GM19238 (cell line): ENCODE measurements at regions not wholly inside any gene's neighbourhood (a gene's known extent, or its start where the extent isn't known, plus 50 kb on each side); places are given as distances from the start of the nearest gene placed in this dataset.
"Not testable (repeated sequence)": the region's sequence is repeated elsewhere in the genome, so short reads cannot be mapped to it uniquely, and the experiment has no call there.

Experiments used
- DNase-seq: peaks from one replicate; pipeline ENCODE4 v3.0.0; 2011; ENCODE audit warnings: low spot score; ENCODE audit not compliant: insufficient read length

DNA sequence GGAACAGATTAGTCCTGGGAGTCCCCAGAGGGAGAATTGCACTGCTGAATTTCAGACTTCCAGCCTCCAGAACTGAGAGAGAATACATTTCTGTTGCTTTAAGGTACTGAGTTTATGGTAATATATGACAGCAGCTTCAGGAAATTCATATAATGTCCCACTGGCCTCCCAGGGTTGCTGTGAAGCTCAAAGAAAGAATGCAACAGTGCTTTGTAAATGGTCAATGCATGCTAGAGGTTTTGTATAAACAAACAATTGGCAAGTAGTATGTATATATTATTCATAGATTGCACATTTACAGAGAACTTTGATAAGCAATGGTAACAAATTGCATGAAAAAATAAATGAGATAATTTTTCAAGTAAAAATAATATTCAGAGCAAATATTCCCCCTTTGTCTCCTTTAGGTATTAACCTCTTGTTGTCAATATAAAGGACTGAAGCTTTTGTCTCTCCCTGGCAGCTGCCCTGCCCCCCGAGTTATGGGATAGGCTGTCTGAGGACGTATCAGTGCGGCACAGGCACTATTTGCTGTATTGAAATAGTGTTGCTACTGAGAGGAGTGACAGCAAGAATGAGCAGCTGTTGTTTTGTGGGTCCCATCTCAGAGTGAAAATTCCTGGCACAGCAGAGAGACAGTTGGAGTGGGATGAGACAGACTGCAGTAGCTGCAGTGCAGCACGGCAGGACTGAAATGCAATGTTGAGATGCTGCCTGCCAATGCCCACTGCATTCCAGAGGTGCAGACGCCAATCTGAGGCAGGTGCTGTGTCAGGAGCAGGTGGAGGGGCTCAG, 194.2 kb upstream of the GLRA1 start:
- no peak for DNase-seq

GRCh38 chr5:152116934-152117333, 192.3 kb upstream of the GLRA1 start:
- no peak for DNase-seq

DNA sequence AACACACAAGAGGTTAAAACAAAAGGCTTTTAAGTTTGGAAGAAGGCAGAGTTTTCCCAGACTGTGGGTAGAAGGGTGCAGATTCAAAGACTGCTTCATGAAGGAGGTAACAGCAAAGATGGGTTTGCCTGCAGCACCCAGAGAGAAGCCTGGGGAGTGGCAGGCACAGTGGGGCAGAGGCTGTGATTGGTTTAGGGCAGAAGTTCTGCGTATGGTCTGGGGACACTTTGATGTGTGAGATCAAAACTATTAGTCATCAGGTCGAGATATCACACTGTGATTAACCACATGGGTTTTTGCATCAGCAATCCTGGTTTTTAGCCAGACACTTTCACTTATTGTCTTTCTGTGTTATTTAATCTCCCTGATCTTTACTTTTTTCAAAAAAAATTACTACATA, 188.8 kb upstream of the GLRA1 start:
- no peak for DNase-seq

DNA sequence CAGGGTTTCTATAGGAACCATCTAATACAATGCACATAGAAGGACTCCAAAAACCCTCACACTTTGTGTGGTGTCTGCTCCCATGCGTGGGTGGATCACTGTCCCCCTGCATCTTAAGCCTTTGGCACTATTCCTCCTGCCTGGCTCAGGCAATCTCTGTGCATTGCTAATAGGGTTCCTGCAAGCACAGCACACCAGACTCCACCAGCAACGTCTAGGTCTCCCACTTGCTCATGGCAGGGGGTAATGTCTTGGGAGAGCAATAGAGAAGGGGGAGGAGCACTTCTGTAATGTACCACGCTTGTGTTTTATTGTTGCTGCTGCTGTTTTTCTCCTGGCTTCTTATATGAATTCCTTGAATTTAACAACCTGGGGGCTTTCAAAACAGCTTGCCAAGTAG, 182.6 kb upstream of the GLRA1 start:
- DNase-seq, result no peak

- no peak for DNase-seq
Measured at GRCh38 chr5:152106571-152106970, 181.9 kb upstream of the GLRA1 start.

DNA sequence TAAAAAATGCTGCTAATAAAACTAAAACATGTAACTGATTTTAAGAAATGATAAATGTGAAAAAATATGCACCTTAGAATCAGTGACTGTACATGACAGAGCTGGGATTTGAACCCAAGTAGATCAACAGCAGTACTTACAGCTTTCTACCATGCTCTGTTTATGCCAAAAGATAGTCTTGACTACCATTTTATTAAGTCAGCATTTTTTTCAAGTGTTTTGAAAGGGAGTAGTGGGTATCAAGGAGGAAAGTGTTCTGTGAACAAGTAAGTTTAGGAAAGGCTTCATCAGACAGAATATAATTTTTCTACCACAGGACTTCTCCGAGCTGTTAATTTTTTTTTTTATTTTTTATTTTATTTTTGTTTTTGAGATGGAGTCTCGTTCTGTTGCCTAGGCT, 180.4 kb upstream of the GLRA1 start:
- DNase-seq, result no peak

DNA sequence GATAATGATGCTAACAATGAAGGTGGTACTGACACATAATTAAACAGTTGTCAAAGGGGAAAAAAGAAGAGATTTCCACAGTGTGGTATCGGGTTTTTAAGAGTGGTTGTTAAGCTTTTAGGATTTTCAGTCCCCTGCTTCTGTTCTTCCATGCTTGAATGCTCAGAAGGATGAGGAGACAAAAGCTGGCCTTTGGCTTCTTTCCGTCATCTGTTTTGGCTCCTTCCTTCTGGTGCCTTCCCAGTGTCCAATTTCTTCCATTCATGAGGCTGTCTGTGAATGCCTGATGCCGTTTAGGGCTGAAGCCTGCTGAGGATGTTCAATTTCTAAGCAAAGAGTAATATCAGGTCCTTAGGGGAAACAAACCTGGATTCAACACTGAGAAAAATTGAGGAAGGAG, 179.6 kb upstream of the GLRA1 start:
- DNase-seq, result no peak

GRCh38 chr5:152102908-152103307, 178.3 kb upstream of the GLRA1 start:
- not testable (repeated sequence) for DNase-seq

DNA sequence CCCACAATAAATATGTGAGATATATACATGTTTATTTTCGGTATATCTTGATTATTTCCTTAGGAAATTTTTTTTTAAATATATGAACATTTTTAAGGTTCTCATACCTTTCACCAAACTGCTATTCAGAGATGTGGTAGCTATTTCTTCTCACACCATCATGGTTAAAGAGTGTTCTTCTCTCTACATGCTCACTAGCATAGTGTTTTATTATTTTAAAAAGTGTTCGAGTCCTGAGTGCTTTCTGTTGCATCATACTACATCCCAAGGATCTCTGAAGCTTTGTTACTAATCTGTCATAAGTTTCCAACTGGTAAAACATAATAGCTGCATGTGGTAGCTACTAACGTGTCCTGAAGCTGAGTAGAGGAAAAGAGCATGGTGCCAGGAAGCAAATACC, 177.4 kb upstream of the GLRA1 start:
- DNase-seq, result no peak

GRCh38 chr5:152100462-152100861, 175.8 kb upstream of the GLRA1 start:
- no peak for DNase-seq

DNA sequence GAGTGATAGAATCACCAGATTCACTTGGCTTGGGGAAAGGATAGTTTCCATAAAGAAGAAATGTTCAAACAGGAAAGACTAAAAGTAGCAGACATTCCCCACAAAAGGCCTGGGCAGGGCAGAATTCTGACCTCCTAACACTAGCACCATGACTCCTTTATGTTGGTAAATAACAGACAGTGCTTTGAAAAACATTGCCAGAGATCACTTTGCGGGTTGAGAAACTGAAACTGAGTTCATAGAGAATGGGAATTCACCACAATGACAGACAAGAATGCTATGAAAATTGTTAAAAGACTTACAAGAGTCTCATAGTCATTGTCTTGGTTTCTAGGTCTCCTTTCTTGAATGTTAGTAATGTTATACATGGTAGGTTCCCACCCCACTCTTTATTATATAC, 172.5 kb upstream of the GLRA1 start:
- no peak for DNase-seq

GRCh38 chr5:152094716-152095115, 170.1 kb upstream of the GLRA1 start:
- no peak for DNase-seq

- no peak for DNase-seq
Measured at GRCh38 chr5:152094060-152094459, 169.4 kb upstream of the GLRA1 start.

- no peak for DNase-seq
Measured at GRCh38 chr5:152092580-152092979, 167.9 kb upstream of the GLRA1 start.

- no peak for DNase-seq
Measured at GRCh38 chr5:152089644-152090043, 165.0 kb upstream of the GLRA1 start.

DNA sequence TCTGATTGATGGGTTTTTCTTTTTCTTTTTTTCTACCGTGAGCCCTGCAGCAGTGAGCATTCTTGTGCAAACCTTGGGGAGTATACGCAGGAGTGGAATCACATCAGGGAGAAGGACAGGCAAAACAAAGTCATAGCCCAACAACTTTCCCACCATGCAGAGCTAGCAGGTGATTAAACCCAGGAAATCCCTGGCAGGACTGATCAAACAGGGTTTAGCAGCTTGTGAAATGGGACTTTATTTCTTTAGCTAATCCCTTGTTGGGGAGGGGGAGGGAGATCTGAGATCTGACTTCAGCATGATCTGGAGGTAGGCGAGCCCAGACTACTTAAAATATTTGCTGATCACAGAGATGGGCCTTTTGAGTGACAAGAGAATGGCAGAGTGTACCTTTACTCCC, 162.0 kb upstream of the GLRA1 start:
- DNase-seq, result no peak

GRCh38 chr5:152084476-152084875, 159.8 kb upstream of the GLRA1 start:
- no peak for DNase-seq

- DNase-seq, result no peak
Measured at GRCh38 chr5:152083231-152083630, 158.6 kb upstream of the GLRA1 start.

DNA sequence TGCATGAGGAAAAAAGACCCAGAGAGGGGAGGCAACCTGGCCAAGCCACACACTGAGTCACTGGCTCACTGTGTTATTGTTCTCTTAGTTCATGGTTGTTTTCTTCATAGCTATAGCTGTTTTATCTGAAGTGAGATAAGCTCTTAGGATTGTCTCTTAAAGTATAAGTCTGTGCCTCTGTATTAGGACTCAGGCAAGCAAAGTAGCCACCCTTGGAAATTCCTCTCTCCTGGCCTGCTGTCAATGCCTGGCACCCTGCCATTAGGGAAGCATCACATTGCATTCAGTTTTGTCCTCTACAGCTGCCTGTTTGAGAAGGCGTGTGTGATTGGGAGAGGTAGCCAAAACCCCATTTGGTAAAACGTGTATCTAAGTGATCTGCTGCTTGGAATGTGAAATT, 147.4 kb upstream of the GLRA1 start:
- DNase-seq, result no peak

DNA sequence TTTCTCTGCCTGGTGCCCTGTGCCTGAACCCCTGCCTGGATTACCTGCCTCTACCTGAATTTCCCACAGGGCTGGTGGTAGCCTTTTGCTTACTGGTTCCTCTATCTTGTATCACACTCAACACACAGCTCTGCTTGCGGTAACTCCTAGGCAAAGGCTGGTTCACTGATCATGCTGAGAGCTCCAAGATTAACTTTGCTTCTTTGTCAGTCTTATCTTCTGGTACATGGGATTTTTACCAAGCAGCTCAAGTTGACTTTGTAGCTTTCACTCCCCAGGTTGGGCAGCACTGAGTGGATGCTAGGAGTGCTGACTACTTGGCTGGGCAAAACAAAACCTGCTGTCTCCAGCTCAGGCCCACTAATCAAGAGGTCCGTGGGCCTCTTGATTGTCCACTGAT, 145.9 kb upstream of the GLRA1 start:
- DNase-seq, result no peak

GRCh38 chr5:152066784-152067183, 142.1 kb upstream of the GLRA1 start:
- DNase-seq, result no peak

- no peak for DNase-seq
Measured at GRCh38 chr5:152063004-152063403, 138.4 kb upstream of the GLRA1 start.

GRCh38 chr5:152061095-152061494, 136.4 kb upstream of the GLRA1 start:
- DNase-seq, result no peak

- DNase-seq, result no peak
Measured at GRCh38 chr5:152058267-152058666, 133.6 kb upstream of the GLRA1 start.
